SK-N-MC (cell line): ENCODE measurements at regions not wholly inside any gene's neighbourhood (a gene's known extent, or its start where the extent isn't known, plus 50 kb on each side); places are given as distances from the start of the nearest gene placed in this dataset.

ENCODE experiments used
- EZH2 ChIP-seq: fragments of 200-600 bp; sonication (generic); IDR thresholded peaks from one replicate; pipeline ENCODE4 v1.6.1; 2017; ENCODE audit warnings: antibody characterized with exemption
- POLR2AphosphoS5 ChIP-seq: IDR thresholded peaks from 2 replicates; pipeline ENCODE4 v1.6.1; 2012; ENCODE audit warnings: mild to moderate bottlenecking, low read depth, low read length, borderline replicate concordance

DNA sequence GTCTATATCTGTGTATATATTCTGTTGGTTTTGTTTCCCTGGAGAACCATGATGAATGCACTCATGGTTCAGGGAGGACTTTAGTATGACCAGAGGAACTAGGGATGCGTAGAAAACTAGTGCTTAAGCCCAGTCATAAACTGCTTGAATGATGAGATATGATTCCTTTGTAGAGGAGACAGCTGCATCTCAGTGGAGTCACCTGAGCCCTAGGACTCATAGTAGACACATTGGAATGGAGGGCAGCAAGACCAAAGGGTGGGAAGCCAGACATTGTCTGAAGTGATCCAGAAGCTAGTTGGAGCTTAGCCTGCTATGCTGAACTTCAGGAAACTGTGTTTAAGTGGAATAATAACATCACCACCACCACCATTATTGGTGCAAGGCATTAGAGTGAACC, 89.5 kb upstream of the SPATA13 start:
- TF ChIP-seq EZH2 (no peak), POLR2AphosphoS5 (no peak)
